ENCODE measurements at regions not wholly inside any gene's neighbourhood (a gene's known extent, or its start where the extent isn't known, plus 50 kb on each side); places are given as distances from the start of the nearest gene placed in this dataset.

DNA sequence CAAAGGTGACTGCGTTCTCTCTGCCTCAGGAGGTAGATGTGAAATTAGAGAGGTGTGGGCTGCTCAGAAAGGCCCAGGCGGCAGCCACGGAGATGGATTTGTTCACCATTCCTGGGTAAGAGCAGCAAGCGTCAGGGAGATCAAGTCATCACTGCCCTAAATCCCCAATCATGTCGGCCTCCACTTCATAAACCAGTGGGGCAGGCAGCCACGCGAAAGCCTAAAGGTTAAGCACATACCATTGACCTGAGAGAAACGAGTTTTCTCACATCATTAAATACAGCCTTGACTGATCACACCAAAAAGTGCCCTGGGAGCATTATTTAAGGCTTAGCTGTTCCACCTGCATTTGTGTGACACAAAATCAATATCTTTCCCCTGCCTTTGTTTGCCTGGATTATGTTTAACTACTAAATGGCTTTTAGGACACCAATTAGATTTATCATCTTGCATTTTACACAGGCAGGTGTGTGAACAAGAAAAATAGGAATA is 50.7 kb upstream of the FOXB1 start:
- Histone ChIP-seq H3K4me3 (ENCODE audit: low read length) (no peak overlapping the region), H3K27me3 (ENCODE audit: control insufficient read depth, insufficient read depth, low read length) (peaks cover 3% of the 10 kb centered on the region), H3K36me3 (ENCODE audit: control insufficient read depth, insufficient read depth, low read length) (no peaks in the 10 kb centered on the region), H3K9me3 (replicated peaks; ENCODE audit: control insufficient read depth, low read depth, low read length) (no peaks in the 10 kb centered on the region), H3K27ac (ENCODE audit: low read length) (no peak overlapping the region), H3K4me1 (ENCODE audit: control insufficient read depth, insufficient read depth, low read length) (no peaks in the 10 kb centered on the region)
- WGBS (ENCODE audit: insufficient coverage): 25% methylated on average over 2 of the region's 8 CpGs
- no peak for DNase-seq

DNA sequence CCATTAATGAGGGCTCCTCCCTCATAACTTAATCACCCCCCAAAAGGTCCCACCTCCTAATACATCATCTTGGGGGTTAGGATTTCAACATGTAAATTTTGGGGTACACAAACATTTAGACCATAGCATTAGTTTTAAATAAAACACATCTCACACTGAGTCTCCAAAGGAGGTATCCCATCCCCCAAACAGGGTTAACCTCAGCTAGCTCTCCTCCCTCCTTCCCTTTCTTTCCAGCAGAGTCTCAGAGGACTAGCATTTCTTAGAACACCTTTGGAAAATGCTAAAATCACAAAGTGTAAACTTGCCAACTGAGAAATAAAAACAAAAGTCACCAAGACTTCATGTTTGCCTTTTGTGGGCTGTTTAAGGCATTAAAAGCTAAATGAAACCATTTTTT is 51.2 kb upstream of the FOXB1 start:
- no peak for DNase-seq
- H3K4me3 ChIP-seq (ENCODE audit: low read length): no peak overlapping the region
- H3K36me3 ChIP-seq (ENCODE audit: control insufficient read depth, insufficient read depth, low read length): no peaks in the 10 kb centered on the region
- no peaks in the 10 kb centered on the region for H3K4me1 ChIP-seq (ENCODE audit: control insufficient read depth, insufficient read depth, low read length)
- H3K27ac ChIP-seq (ENCODE audit: low read length): no peak overlapping the region
- no peaks in the 10 kb centered on the region for H3K9me3 ChIP-seq (replicated peaks; ENCODE audit: control insufficient read depth, low read depth, low read length)
- H3K27me3 ChIP-seq (ENCODE audit: control insufficient read depth, insufficient read depth, low read length): peaks cover 3% of the 10 kb centered on the region

DNA sequence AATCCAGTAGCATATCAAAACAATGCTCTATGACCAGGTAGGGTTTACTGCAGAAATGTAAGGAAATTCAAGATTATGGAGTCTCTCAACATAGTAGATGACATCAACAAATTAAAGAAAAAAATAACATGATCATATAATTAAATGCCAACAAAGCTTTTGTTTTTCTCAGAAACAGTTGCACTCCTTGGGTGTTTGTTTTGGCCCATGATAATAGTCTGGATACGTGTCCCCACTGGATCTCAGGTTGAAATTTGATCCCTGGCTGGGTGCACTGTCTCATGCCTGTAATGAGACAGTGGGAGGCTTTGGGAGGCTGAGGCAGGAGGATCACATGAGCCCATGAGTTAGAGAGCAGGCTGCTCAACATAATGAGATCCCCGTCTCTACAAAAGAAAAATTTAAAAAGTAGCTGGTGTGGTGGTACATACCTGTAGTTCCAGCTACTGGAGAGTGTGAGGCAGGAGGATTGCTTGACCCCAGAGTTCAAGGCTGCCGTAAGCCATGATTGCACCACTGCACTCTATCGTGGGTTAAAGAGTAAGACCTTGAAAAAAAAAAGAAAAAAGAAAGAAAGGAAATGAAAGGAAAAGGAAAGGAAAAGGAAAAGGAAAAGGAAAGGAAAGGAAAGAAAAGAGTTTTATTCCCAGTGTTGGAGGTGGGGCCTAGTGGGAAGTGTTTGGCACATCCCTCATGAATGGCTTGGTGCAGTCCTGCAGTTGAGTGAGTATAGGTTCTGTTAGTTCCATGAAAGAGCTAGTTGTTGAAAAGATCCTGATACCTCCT is 53.3 kb upstream of the FOXB1 start:
- WGBS (ENCODE audit: insufficient coverage): 61% methylated on average over 3 of the region's 4 CpGs

DNA sequence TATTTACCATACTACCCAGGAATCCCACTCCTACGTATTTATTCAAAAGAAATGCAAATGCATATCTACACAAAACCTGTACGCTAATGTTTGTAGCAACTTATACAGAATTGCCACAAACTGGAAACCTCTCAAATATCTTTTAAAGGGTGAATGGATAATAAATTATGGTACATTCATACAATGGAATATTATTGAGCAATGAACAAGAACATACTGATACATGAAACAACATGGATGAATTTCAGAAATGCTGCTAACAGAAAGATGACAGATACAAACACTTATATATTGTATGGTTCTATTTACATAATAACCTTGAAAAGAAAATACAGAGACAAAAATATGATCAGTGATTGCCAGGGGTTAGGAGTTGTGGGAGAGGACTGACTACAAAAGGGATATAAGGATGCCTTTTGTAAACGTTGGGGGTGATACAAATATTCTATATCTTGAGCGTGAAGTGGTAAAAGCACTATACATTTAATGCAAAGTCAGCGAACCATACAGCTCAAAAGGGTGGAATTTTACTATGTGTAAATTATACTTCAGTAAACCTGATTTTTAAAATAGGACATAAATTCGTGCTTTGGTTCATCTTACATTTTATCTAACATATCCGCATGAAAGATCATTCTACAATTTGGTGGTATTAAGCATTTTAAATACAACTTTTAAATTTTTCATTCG is 55.0 kb upstream of the FOXB1 start:
- peaks cover 3% of the 10 kb centered on the region for H3K27me3 ChIP-seq (ENCODE audit: control insufficient read depth, insufficient read depth, low read length)
- DNase-seq: no peak
- no peak overlapping the region for H3K4me3 ChIP-seq (ENCODE audit: low read length)
- no CpG with 5 or more reads among the region's 8 CpGs for WGBS (ENCODE audit: insufficient coverage)
- H3K36me3 ChIP-seq (ENCODE audit: control insufficient read depth, insufficient read depth, low read length): no peaks in the 10 kb centered on the region
- H3K9me3 ChIP-seq (replicated peaks; ENCODE audit: control insufficient read depth, low read depth, low read length): no peaks in the 10 kb centered on the region
- H3K4me1 ChIP-seq (ENCODE audit: control insufficient read depth, insufficient read depth, low read length): no peaks in the 10 kb centered on the region
- no peak overlapping the region for H3K27ac ChIP-seq (ENCODE audit: low read length)

More for the DNA sequence above, 53.3 kb upstream of the FOXB1 start:
- H3K27ac ChIP-seq (ENCODE audit: low read length): no peak overlapping the region
- H3K4me3 ChIP-seq (ENCODE audit: low read length): no peak overlapping the region
- H3K4me1 ChIP-seq (ENCODE audit: control insufficient read depth, insufficient read depth, low read length): no peaks in the 10 kb centered on the region
- peaks cover 3% of the 10 kb centered on the region for H3K27me3 ChIP-seq (ENCODE audit: control insufficient read depth, insufficient read depth, low read length)
- H3K36me3 ChIP-seq (ENCODE audit: control insufficient read depth, insufficient read depth, low read length): no peaks in the 10 kb centered on the region
- no peaks in the 10 kb centered on the region for H3K9me3 ChIP-seq (replicated peaks; ENCODE audit: control insufficient read depth, low read depth, low read length)
- no peak for DNase-seq

DNA sequence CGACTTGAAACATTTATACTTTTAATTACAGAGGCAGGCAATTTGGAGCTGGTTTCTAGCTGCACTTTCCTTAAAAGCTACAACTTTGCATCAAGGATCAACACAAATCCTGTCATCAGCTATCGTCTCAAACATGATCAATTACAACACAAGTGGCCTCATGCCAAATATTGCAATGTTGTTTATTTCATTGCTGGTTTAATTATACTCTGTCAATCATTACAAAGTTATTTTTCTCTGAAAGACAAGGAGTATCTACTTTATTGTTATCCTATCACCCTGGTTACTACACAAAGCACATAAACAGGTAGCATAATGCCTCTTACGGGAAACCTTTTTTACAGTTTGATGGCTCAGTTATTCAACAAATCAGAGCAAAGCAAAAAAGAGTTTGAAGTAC is 58.0 kb upstream of the FOXB1 start:
- Histone ChIP-seq H3K36me3 (ENCODE audit: control insufficient read depth, insufficient read depth, low read length) (no peaks in the 10 kb centered on the region), H3K27ac (ENCODE audit: low read length) (no peak overlapping the region), H3K27me3 (ENCODE audit: control insufficient read depth, insufficient read depth, low read length) (no peaks in the 10 kb centered on the region), H3K4me1 (ENCODE audit: control insufficient read depth, insufficient read depth, low read length) (no peaks in the 10 kb centered on the region), H3K4me3 (ENCODE audit: low read length) (no peak overlapping the region), H3K9me3 (replicated peaks; ENCODE audit: control insufficient read depth, low read depth, low read length) (no peaks in the 10 kb centered on the region)
- WGBS (ENCODE audit: insufficient coverage): no CpG with 5 or more reads among the region's 3 CpGs
- DNase-seq: no peak

DNA sequence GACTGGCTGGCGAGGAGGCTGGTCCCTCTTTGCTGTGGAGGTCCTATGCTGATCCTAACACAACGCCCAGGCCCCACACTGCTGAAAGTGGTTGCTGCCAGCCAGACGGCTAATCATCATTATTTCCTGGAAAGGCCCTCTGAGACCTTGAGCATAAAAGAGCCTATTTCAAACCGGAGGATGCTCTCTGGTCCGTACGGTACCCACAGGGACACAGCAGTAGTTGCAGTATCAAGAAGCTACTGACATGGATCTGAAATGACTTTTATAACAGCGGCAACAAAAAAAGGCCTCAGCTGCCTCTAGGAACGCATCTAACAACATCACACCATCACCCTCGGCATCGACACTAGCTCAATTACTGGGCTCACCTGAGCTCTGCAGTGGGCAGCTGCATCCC is 59.1 kb upstream of the FOXB1 start:
- no peak for DNase-seq
- no peaks in the 10 kb centered on the region for H3K9me3 ChIP-seq (replicated peaks; ENCODE audit: control insufficient read depth, low read depth, low read length)
- WGBS (ENCODE audit: insufficient coverage): 57% methylated on average over 10 of the region's 10 CpGs
- no peaks in the 10 kb centered on the region for H3K4me1 ChIP-seq (ENCODE audit: control insufficient read depth, insufficient read depth, low read length)
- no peaks in the 10 kb centered on the region for H3K27me3 ChIP-seq (ENCODE audit: control insufficient read depth, insufficient read depth, low read length)
- H3K36me3 ChIP-seq (ENCODE audit: control insufficient read depth, insufficient read depth, low read length): no peaks in the 10 kb centered on the region
- H3K4me3 ChIP-seq (ENCODE audit: low read length): no peak overlapping the region
- H3K27ac ChIP-seq (ENCODE audit: low read length): no peak overlapping the region

DNA sequence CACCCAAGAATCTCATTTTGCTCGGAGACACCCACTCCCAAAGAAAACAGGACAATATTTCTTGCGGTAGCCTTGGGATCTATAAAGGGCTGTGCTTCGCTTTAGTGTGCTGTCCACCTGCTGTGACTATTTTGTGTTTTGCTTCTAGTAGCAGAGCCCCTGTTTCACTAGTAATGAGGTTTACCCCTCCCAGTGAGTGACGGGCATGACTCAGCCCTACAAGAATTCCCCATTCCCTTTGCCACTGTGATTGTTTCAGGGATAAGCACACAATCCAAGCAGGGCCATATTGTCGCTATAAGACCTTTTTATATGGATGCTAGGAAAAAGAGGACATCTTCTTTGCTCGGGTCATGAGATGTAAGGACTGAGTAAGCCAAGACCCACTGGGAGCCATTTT is 62.5 kb upstream of the FOXB1 start:
- Histone ChIP-seq H3K4me1 (ENCODE audit: control insufficient read depth, insufficient read depth, low read length) (no peaks in the 10 kb centered on the region), H3K36me3 (ENCODE audit: control insufficient read depth, insufficient read depth, low read length) (no peaks in the 10 kb centered on the region), H3K9me3 (replicated peaks; ENCODE audit: control insufficient read depth, low read depth, low read length) (no peaks in the 10 kb centered on the region), H3K27ac (ENCODE audit: low read length) (no peak overlapping the region), H3K27me3 (ENCODE audit: control insufficient read depth, insufficient read depth, low read length) (peaks cover 5% of the 10 kb centered on the region), H3K4me3 (ENCODE audit: low read length) (no peak overlapping the region)
- WGBS (ENCODE audit: insufficient coverage): 80% methylated on average over 1 of the region's 6 CpGs
- no peak for DNase-seq

DNA sequence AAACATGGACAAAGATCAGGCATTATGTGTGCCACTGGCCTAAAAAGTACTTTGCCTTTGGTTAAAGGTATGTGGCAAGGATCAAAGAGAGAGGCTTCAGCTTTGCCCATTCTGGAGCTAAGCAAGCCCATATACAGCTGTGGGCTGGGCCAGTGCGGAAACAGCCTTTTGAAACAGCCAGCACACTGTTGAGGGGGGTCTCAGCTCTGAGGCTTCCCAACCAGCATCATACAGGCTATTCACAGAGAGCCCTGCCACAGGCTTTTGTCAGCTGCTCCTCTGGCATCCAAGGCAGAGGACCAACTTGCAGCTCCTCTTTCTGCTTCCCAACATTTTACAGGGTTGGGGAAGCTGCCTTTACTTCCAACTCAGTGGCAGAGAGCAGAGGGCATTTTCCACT is 63.2 kb upstream of the FOXB1 start:
- H3K36me3 ChIP-seq (ENCODE audit: control insufficient read depth, insufficient read depth, low read length): no peaks in the 10 kb centered on the region
- no peak for DNase-seq
- no peak overlapping the region for H3K27ac ChIP-seq (ENCODE audit: low read length)
- H3K9me3 ChIP-seq (replicated peaks; ENCODE audit: control insufficient read depth, low read depth, low read length): no peaks in the 10 kb centered on the region
- no peak overlapping the region for H3K4me3 ChIP-seq (ENCODE audit: low read length)
- H3K27me3 ChIP-seq (ENCODE audit: control insufficient read depth, insufficient read depth, low read length): peaks cover 6% of the 10 kb centered on the region
- H3K4me1 ChIP-seq (ENCODE audit: control insufficient read depth, insufficient read depth, low read length): no peaks in the 10 kb centered on the region
- WGBS (ENCODE audit: insufficient coverage): 67% methylated on average over 1 of the region's 1 CpG

DNA sequence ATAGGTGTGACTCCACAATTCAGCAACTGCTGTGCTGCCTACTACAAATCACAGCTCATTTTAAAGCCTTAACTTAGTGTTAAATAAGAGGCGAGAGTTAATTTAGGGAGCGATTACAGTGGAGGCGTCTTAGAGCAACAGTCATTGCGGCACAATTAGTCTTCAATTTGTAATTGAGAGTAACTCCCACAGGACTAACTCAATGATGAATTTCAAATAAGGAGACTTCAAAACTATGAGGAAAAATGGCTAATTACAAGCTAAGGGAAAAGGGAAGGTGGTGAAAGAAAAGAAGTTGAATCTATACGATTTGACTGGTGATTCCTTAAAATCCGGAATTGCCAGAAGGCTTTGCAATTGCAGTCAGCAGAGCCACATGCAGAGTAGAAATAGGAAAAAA is 63.7 kb upstream of the FOXB1 start:
- WGBS (ENCODE audit: insufficient coverage): 91% methylated on average over 2 of the region's 6 CpGs
- H3K4me1 ChIP-seq (ENCODE audit: control insufficient read depth, insufficient read depth, low read length): no peaks in the 10 kb centered on the region
- H3K27me3 ChIP-seq (ENCODE audit: control insufficient read depth, insufficient read depth, low read length): peaks cover 6% of the 10 kb centered on the region
- DNase-seq: no peak
- no peaks in the 10 kb centered on the region for H3K36me3 ChIP-seq (ENCODE audit: control insufficient read depth, insufficient read depth, low read length)
- no peak overlapping the region for H3K4me3 ChIP-seq (ENCODE audit: low read length)
- no peak overlapping the region for H3K27ac ChIP-seq (ENCODE audit: low read length)
- H3K9me3 ChIP-seq (replicated peaks; ENCODE audit: control insufficient read depth, low read depth, low read length): no peaks in the 10 kb centered on the region

DNA sequence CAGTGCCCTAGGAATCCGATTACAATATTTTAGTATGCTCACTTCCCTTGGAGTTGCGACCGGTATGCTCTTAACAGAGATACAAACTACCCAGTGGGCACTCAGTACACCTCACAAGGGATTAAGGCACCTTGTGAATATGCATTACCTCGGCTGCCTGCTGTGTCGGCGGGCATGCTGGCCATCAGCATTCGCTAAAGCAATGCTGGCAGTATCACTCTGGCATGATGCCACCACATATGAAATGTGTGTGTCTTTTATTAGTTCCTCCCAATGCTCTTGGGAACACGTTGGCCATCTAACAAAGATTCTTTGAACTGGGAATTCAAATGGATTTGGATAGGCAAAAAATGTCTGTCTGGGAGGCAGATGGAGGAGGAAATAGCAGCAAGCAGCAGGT is 67.4 kb upstream of the FOXB1 start:
- Histone ChIP-seq H3K36me3 (ENCODE audit: control insufficient read depth, insufficient read depth, low read length) (no peaks in the 10 kb centered on the region), H3K4me1 (ENCODE audit: control insufficient read depth, insufficient read depth, low read length) (no peaks in the 10 kb centered on the region), H3K27ac (ENCODE audit: low read length) (no peak overlapping the region), H3K9me3 (replicated peaks; ENCODE audit: control insufficient read depth, low read depth, low read length) (no peaks in the 10 kb centered on the region), H3K4me3 (ENCODE audit: low read length) (no peak overlapping the region), H3K27me3 (ENCODE audit: control insufficient read depth, insufficient read depth, low read length) (peaks cover 6% of the 10 kb centered on the region)
- DNase-seq: peak; percentile 4
- WGBS (ENCODE audit: insufficient coverage): 18% methylated on average over 6 of the region's 8 CpGs
